Panc1 (cell line): ENCODE measurements at regions not wholly inside any gene's neighbourhood (a gene's known extent, or its start where the extent isn't known, plus 50 kb on each side); places are given as distances from the start of the nearest gene placed in this dataset.

Experiments
- CTCF ChIP-seq: fragments of 450-650 bp; IDR thresholded peaks from 2 replicates; pipeline ENCODE4 v1.5.1; 2017; ENCODE audit warnings: mild to moderate bottlenecking
- SIN3A ChIP-seq: IDR thresholded peaks from 2 replicates; pipeline ENCODE4 v1.6.1; 2012; ENCODE audit warnings: low read depth, mild to moderate bottlenecking, low read length, moderate library complexity, borderline replicate concordance; ENCODE audit not compliant: insufficient read depth
- TCF7L2 ChIP-seq: IDR thresholded peaks from 2 replicates; pipeline ENCODE4 v1.6.1; 2011; ENCODE audit warnings: mild to moderate bottlenecking, low read depth, low read length, inconsistent platforms

- peak; percentile 81 for TF ChIP-seq CTCF
- no peak for TF ChIP-seq TCF7L2
- no peak for TF ChIP-seq SIN3A
Observed at GRCh38 chr1:117758444-117759316, 152.8 kb downstream of the TENT5C start.
